ENCODE measurements at regions not wholly inside any gene's neighbourhood (a gene's known extent, or its start where the extent isn't known, plus 50 kb on each side); places are given as distances from the start of the nearest gene placed in this dataset.
"Not testable (repeated sequence)": the region's sequence is repeated elsewhere in the genome, so short reads cannot be mapped to it uniquely, and the experiment has no call there.

GRCh38 chr16:65570261-65570660, 448.4 kb upstream of the CDH11 start:
- H3K27me3 ChIP-seq (ENCODE audit: control insufficient read depth, insufficient read depth, low read length), result no peaks in the 10 kb centered on the region
- no peak for TF ChIP-seq CTCF (IDR thresholded peaks at IDR 0.05; ENCODE audit: insufficient read depth, low read length, severe bottlenecking)
- H3K36me3 ChIP-seq (ENCODE audit: control insufficient read depth, insufficient read depth, low read length), result no peaks in the 10 kb centered on the region
- DNase-seq (ENCODE audit: low read depth) (no peak), FAIRE-seq (no peak)
- H3K4me3 ChIP-seq (ENCODE audit: low read depth, low read length), result no peak overlapping the region

GRCh38 chr16:65559846-65560245, 438.0 kb upstream of the CDH11 start:
- no peak for DNase-seq (ENCODE audit: low read depth)
- Histone ChIP-seq H3K27me3 (ENCODE audit: control insufficient read depth, insufficient read depth, low read length) (no peaks in the 10 kb centered on the region), H3K36me3 (ENCODE audit: control insufficient read depth, insufficient read depth, low read length) (no peaks in the 10 kb centered on the region), H3K4me3 (ENCODE audit: low read depth, low read length) (no peak overlapping the region)
- no peak for TF ChIP-seq CTCF (IDR thresholded peaks at IDR 0.05; ENCODE audit: insufficient read depth, low read length, severe bottlenecking)
- no peak for FAIRE-seq

- not testable (repeated sequence) for FAIRE-seq; H3K4me3 ChIP-seq (ENCODE audit: low read depth, low read length); H3K27me3 ChIP-seq (ENCODE audit: control insufficient read depth, insufficient read depth, low read length); DNase-seq (ENCODE audit: low read depth); H3K36me3 ChIP-seq (ENCODE audit: control insufficient read depth, insufficient read depth, low read length)
These were observed 427.8 kb upstream of the CDH11 start for GRCh38 chr16:65549689-65550088.

GRCh38 chr16:65548470-65548869, 426.6 kb upstream of the CDH11 start:
- no peak for DNase-seq (ENCODE audit: low read depth)
- no peaks in the 10 kb centered on the region for H3K27me3 ChIP-seq (ENCODE audit: control insufficient read depth, insufficient read depth, low read length)
- H3K4me3 ChIP-seq (ENCODE audit: low read depth, low read length), result no peak overlapping the region
- no peak for TF ChIP-seq CTCF (IDR thresholded peaks at IDR 0.05; ENCODE audit: insufficient read depth, low read length, severe bottlenecking)
- FAIRE-seq, result no peak
- no peaks in the 10 kb centered on the region for H3K36me3 ChIP-seq (ENCODE audit: control insufficient read depth, insufficient read depth, low read length)

- no peak for TF ChIP-seq CTCF (IDR thresholded peaks at IDR 0.05; ENCODE audit: insufficient read depth, low read length, severe bottlenecking)
These were observed 426.0 kb upstream of the CDH11 start for GRCh38 chr16:65547772-65548446.

GRCh38 chr16:65546353-65546791, 424.5 kb upstream of the CDH11 start:
- Histone ChIP-seq H3K27me3 (ENCODE audit: control insufficient read depth, insufficient read depth, low read length) (no peaks in the 10 kb centered on the region), H3K36me3 (ENCODE audit: control insufficient read depth, insufficient read depth, low read length) (no peaks in the 10 kb centered on the region), H3K4me3 (ENCODE audit: low read depth, low read length) (no peak overlapping the region)
- FAIRE-seq (no peak), DNase-seq (ENCODE audit: low read depth) (no peak)
- TF ChIP-seq CTCF (IDR thresholded peaks at IDR 0.05; ENCODE audit: insufficient read depth, low read length, severe bottlenecking), result no peak

More at GRCh38 chr16:65547772-65548446, 426.0 kb upstream of the CDH11 start:
- no peaks in the 10 kb centered on the region for H3K36me3 ChIP-seq (ENCODE audit: control insufficient read depth, insufficient read depth, low read length)
- DNase-seq (ENCODE audit: low read depth), result peak; percentile 63
- no peak for FAIRE-seq
- H3K4me3 ChIP-seq (ENCODE audit: low read depth, low read length), result no peak overlapping the region
- H3K27me3 ChIP-seq (ENCODE audit: control insufficient read depth, insufficient read depth, low read length), result no peaks in the 10 kb centered on the region

Data from bronchial epithelial cell (primary cell).